Nephron progenitor cell (in vitro differentiated cells): ENCODE measurements at regions not wholly inside any gene's neighbourhood (a gene's known extent, or its start where the extent isn't known, plus 50 kb on each side); places are given as distances from the start of the nearest gene placed in this dataset.
"Not testable (repeated sequence)": the region's sequence is repeated elsewhere in the genome, so short reads cannot be mapped to it uniquely, and the experiment has no call there.

Experiments
- DNase-seq: peaks from one replicate; pipeline ENCODE4 v3.0.0; 2021
- H3K27ac Mint-ChIP-seq: 2 replicates; pipeline ENCODE4 v1.8.0; 2021; ENCODE audit warnings: mild to moderate bottlenecking, moderate library complexity, mixed read lengths
- H3K27me3 Mint-ChIP-seq: 2 replicates; pipeline ENCODE4 v1.8.0; 2021; ENCODE audit warnings: mild to moderate bottlenecking, low read depth, mixed read lengths; ENCODE audit not compliant: poor library complexity
- H3K36me3 Mint-ChIP-seq: 2 replicates; pipeline ENCODE4 v1.8.0; 2021; ENCODE audit warnings: low read depth, mixed read lengths
- H3K4me1 Mint-ChIP-seq: 2 replicates; pipeline ENCODE4 v1.8.0; 2021; ENCODE audit warnings: mixed read lengths
- H3K4me3 Mint-ChIP-seq: 2 replicates; pipeline ENCODE4 v1.8.0; 2021; ENCODE audit warnings: mild to moderate bottlenecking, moderate library complexity, mixed read lengths
- H3K9me3 Mint-ChIP-seq: 2 replicates; pipeline ENCODE4 v1.8.0; 2021; ENCODE audit warnings: mild to moderate bottlenecking, moderate library complexity, mixed read lengths
- TF ChIP-seq, protein P1 (sequence below): fragments of 200-600 bp; sonication (generic); IDR thresholded peaks from 2 replicates; pipeline ENCODE4 v1.5.0; 2021; ENCODE audit warnings: antibody characterized with exemption

DNA sequence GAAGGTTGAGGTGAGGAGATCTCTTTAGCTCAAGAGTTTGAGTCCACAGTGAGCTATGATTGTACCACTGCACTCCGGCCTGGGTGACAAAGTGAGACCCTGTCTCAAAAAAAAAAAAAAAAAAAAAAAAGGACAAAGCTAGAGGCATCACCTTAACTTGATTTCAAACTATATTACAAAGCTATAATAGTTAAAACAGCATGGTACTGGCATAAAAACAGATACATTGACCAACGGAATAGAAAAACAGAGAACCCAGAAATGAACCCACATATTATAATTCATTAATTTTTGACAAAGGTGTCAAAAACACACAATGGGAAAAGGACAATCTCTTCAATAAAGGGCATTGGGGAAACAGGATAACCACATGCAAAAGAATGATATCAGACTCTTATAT lies 50.8 kb upstream of the MBOAT1 start:
- TF ChIP-seq, protein P1, sequence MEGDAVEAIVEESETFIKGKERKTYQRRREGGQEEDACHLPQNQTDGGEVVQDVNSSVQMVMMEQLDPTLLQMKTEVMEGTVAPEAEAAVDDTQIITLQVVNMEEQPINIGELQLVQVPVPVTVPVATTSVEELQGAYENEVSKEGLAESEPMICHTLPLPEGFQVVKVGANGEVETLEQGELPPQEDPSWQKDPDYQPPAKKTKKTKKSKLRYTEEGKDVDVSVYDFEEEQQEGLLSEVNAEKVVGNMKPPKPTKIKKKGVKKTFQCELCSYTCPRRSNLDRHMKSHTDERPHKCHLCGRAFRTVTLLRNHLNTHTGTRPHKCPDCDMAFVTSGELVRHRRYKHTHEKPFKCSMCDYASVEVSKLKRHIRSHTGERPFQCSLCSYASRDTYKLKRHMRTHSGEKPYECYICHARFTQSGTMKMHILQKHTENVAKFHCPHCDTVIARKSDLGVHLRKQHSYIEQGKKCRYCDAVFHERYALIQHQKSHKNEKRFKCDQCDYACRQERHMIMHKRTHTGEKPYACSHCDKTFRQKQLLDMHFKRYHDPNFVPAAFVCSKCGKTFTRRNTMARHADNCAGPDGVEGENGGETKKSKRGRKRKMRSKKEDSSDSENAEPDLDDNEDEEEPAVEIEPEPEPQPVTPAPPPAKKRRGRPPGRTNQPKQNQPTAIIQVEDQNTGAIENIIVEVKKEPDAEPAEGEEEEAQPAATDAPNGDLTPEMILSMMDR: no peak
- Mint-ChIP-seq H3K4me3 (no peak overlapping the region), H3K4me1 (no peaks in the 10 kb centered on the region), H3K27ac (no peak overlapping the region), H3K36me3 (no peaks in the 10 kb centered on the region), H3K27me3 (peaks cover 9% of the 10 kb centered on the region), H3K9me3 (peaks cover 31% of the 10 kb centered on the region)
- no peak for DNase-seq

DNA sequence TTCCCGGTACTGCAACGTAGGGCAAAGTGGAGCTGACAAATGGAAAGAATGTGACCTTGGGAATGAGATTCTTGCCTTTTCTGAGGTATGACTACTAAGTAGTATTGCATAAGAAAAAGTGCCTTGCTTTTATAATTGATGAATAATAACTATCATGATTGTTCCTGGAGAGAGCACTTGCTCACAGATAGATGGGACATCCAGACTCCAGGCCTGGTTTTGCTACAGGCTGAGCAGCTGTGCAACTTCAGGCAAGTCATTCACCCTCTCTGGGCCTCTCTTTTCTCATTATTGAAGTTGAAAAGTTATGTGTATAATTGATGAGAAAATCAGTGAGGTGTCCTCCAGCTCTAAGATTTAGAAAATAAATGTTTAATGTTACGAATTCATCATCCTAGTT lies 53.6 kb upstream of the MBOAT1 start:
- Mint-ChIP-seq H3K27me3 (peaks cover 3% of the 10 kb centered on the region), H3K9me3 (peaks cover 31% of the 10 kb centered on the region), H3K4me1 (no peaks in the 10 kb centered on the region), H3K36me3 (no peaks in the 10 kb centered on the region), H3K4me3 (no peak overlapping the region), H3K27ac (no peak overlapping the region)
- DNase-seq: no peak
- TF ChIP-seq, protein P1: no peak

DNA sequence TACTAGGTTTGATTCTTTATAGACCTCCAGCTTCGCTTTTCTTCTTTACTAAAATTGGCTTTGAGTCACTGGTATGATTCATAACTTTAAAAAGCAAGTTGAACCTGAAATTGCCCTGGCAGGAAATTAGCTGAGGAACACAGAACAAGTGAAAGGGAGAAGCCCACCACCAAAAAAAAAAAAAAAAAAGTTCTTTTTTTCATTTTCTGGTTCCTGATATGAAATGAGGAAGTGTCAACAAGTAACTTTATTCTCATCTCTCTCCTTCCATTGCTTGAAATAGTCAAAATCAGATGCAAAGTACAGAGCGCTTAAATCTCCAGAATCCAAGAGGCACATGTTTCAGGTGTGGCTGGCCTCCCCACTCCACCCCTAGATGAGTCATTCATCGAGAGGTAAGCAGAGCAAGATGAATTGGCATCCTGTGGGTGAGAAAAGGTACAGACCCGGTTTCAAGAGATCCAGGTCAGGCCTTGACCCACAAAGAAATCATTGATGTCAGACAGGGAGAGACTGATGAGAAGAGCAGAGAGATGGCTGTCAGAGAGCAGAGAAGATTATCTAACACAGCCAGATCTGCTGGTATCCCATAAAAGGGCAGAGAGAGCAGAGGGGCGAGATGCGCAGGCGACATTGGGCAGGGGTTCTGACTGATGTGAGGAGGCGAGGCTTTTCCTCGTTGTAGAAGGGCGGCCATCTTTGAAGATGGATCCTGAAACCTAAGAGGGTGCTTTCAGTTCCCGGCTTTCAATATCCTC lies 54.8 kb upstream of the MBOAT1 start:
- H3K27ac Mint-ChIP-seq: no peak overlapping the region
- no peak for DNase-seq
- no peak overlapping the region for H3K4me3 Mint-ChIP-seq
- TF ChIP-seq, protein P1: no peak
- peaks cover 7% of the 10 kb centered on the region for H3K4me1 Mint-ChIP-seq
- H3K9me3 Mint-ChIP-seq: peaks cover 24% of the 10 kb centered on the region
- peaks cover 8% of the 10 kb centered on the region for H3K27me3 Mint-ChIP-seq
- no peaks in the 10 kb centered on the region for H3K36me3 Mint-ChIP-seq

DNA sequence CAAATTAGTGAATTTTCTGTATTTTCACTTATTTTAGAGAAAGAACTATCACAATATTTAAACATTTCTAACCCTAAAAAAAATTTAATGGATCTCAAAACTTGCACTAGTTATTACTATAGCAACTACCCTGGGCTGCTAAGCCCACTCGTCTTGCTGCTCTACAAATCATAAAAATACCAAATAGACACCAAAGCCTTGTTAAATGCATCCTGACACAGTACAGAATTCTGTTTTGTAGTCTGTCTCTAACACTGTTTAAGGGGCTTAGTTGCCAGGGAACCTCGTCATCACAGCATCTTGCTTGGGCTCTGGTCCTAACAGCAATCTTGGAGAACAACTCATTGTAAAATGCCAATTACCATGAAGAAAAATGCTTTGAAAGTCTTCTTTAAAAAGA lies 56.9 kb upstream of the MBOAT1 start:
- Mint-ChIP-seq H3K9me3 (peaks cover 3% of the 10 kb centered on the region), H3K4me1 (peaks cover 9% of the 10 kb centered on the region), H3K27ac (no peak overlapping the region), H3K27me3 (peaks cover 7% of the 10 kb centered on the region), H3K4me3 (no peak overlapping the region), H3K36me3 (no peaks in the 10 kb centered on the region)
- TF ChIP-seq, protein P1: no peak
- DNase-seq: no peak

DNA sequence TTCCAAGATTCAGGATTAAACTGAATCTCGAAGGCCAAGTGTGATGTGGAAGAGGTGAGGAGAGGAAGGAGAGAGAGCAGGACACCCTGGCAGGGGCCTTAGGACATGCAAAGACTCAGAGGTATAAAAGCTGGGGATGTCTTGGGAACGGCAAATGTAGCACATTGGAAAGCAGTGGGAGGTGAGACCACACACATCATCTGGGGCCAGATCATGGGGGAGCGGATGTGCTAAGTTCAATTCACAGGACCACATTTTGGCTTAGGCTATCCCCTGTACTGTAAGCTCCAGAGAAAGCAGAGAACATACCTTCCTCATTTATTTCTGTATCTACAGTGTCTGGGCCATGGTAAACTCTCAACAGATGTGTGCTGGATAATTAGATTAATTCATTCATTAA lies 59.5 kb upstream of the MBOAT1 start:
- H3K27me3 Mint-ChIP-seq: peaks cover 11% of the 10 kb centered on the region
- H3K9me3 Mint-ChIP-seq: no peaks in the 10 kb centered on the region
- H3K27ac Mint-ChIP-seq: peak overlapping the region; percentile 36
- no peak for DNase-seq
- peaks cover 9% of the 10 kb centered on the region for H3K4me1 Mint-ChIP-seq
- TF ChIP-seq, protein P1: no peak
- no peak overlapping the region for H3K4me3 Mint-ChIP-seq
- no peaks in the 10 kb centered on the region for H3K36me3 Mint-ChIP-seq

- H3K36me3 Mint-ChIP-seq: no peaks in the 10 kb centered on the region
- no peak overlapping the region for H3K4me3 Mint-ChIP-seq
- DNase-seq: no peak
- peaks cover 22% of the 10 kb centered on the region for H3K4me1 Mint-ChIP-seq
- TF ChIP-seq, protein P1: no peak
- H3K27me3 Mint-ChIP-seq: peaks cover 23% of the 10 kb centered on the region
- H3K9me3 Mint-ChIP-seq: no peaks in the 10 kb centered on the region
- peak overlapping the region; percentile 14 for H3K27ac Mint-ChIP-seq
Observed at GRCh38 chr6:20274137-20274536, 61.9 kb upstream of the MBOAT1 start.

GRCh38 chr6:20275837-20276236 lies 63.6 kb upstream of the MBOAT1 start:
- Mint-ChIP-seq H3K4me1 (peaks cover 22% of the 10 kb centered on the region), H3K27me3 (peaks cover 27% of the 10 kb centered on the region)

DNA sequence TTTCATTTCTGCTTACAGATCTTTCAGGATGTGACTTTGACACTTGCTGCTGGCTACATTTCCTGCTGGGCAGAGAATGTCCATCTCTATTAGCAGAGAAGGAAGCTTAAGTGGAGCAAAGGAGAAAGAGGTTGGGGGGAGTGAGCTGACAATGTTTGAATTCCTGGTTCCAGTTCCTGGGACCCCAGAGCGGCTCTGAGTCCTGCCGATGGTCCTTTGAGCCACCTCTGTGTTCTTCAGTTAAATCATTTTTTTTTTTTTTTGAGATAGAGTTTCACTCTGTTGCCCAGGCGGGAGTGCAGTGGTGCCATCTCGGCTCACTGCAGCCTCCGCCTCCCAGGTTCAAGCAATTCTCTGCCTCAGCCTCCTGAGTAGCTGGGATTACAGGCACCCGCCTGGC lies 65.5 kb upstream of the MBOAT1 start:
- H3K4me1 Mint-ChIP-seq: peaks cover 13% of the 10 kb centered on the region
- peaks cover 22% of the 10 kb centered on the region for H3K27me3 Mint-ChIP-seq
- H3K4me3 Mint-ChIP-seq, H3K36me3 Mint-ChIP-seq, H3K27ac Mint-ChIP-seq, DNase-seq: not testable (repeated sequence)
- peaks cover 20% of the 10 kb centered on the region for H3K9me3 Mint-ChIP-seq

More at GRCh38 chr6:20275837-20276236, 63.6 kb upstream of the MBOAT1 start:
- not testable (repeated sequence) for DNase-seq, H3K36me3 Mint-ChIP-seq, H3K9me3 Mint-ChIP-seq, H3K27ac Mint-ChIP-seq, H3K4me3 Mint-ChIP-seq
